Stimulated activated CD8-positive, alpha-beta memory T cell treated with anti-CD3 and anti-CD28 coated beads, Interleukin-15, amount 100 ng/mL, for 1 hour (primary cell): ENCODE measurements at regions not wholly inside any gene's neighbourhood (a gene's known extent, or its start where the extent isn't known, plus 50 kb on each side); places are given as distances from the start of the nearest gene placed in this dataset.

Experiments
- DNase-seq: peaks from one replicate; pipeline ENCODE4 v3.0.0-alpha.2; 2020; ENCODE audit warnings: low read depth

- no peak for DNase-seq
Measured at GRCh38 chr6:21816231-21816630, 222.7 kb downstream of the SOX4 start.

- DNase-seq, result no peak
Measured at GRCh38 chr6:21820442-21820841, 226.9 kb downstream of the SOX4 start.

- DNase-seq, result no peak
Measured at GRCh38 chr6:21823371-21823770, 229.8 kb downstream of the SOX4 start.

- no peak for DNase-seq
Measured at GRCh38 chr6:21824431-21825177, 231.1 kb downstream of the SOX4 start.

- DNase-seq, result no peak
Measured at GRCh38 chr6:21826023-21826422, 232.5 kb downstream of the SOX4 start.

GRCh38 chr6:21826904-21827303, 233.4 kb downstream of the SOX4 start:
- DNase-seq, result no peak

GRCh38 chr6:21827425-21828202, 234.1 kb downstream of the SOX4 start:
- DNase-seq, result no peak

GRCh38 chr6:21828704-21829103, 235.2 kb downstream of the SOX4 start:
- DNase-seq, result no peak

- DNase-seq, result no peak
Measured at GRCh38 chr6:21829126-21829525, 235.6 kb downstream of the SOX4 start.

- no peak for DNase-seq
Measured at GRCh38 chr6:21831521-21832291, 238.2 kb downstream of the SOX4 start.

GRCh38 chr6:21836277-21836676, 242.7 kb downstream of the SOX4 start:
- DNase-seq, result no peak

GRCh38 chr6:21836772-21837425, 243.3 kb downstream of the SOX4 start:
- no peak for DNase-seq

- no peak for DNase-seq
Measured at GRCh38 chr6:21840428-21840827, 246.9 kb downstream of the SOX4 start.

GRCh38 chr6:21842875-21843645, 249.5 kb downstream of the SOX4 start:
- no peak for DNase-seq

GRCh38 chr6:21844120-21844917, 250.8 kb downstream of the SOX4 start:
- DNase-seq, result no peak

GRCh38 chr6:21845018-21845417, 251.5 kb downstream of the SOX4 start:
- DNase-seq, result no peak

- DNase-seq, result no peak
Measured at GRCh38 chr6:21845439-21846140, 252.0 kb downstream of the SOX4 start.

GRCh38 chr6:21846541-21847451, 253.2 kb downstream of the SOX4 start:
- DNase-seq, result no peak
